ENCODE measurements at regions not wholly inside any gene's neighbourhood (a gene's known extent, or its start where the extent isn't known, plus 50 kb on each side); places are given as distances from the start of the nearest gene placed in this dataset.
"Not testable (repeated sequence)": the region's sequence is repeated elsewhere in the genome, so short reads cannot be mapped to it uniquely, and the experiment has no call there.

DNA sequence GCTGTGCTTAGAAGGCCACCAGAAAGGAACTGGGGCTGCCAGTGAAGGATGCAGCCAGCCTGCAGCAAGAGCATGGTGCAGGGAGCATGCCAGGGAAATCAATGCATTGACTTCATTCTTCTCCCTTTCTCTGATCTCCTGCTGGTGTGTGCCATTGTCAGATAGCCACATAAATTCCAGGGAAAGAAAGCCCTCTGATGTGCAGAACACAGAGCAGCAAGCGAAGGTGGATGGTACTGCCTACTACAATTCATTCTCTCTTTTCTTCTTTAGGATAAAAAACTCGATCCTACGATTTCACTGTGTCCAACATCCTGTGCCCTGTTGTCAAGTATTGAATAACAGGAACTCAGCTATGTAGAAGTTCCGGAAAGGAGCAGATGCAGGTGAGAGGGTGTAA lies 446.7 kb upstream of the TMEM132C start:
- intact Hi-C loops (cut with DNase I) = no loop called here
- DNase-seq = no peak

DNA sequence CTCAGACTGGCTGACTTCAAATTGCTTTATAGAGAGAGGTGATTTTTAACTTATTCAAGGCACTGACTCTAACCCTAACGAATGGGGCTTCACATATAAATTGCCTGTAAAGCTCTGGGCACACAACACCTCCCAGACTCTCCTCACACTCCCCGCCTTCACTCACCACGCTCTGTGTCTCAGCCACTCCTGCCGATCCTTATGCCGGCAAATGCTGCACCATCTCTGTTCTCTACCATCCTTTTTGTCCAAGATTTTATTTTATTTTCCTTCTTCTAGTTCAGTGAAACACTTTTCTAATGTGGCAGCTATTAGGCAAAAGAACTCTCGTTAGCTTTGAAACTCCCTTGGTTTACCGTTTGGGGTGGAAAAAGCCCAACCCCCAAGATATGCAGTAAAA lies 446.1 kb upstream of the TMEM132C start:
- intact Hi-C loops (cut with DNase I) = no loop called here
- DNase-seq = peak in 8 of 10 donors; percentile 23 to 87 (median 52)

DNA sequence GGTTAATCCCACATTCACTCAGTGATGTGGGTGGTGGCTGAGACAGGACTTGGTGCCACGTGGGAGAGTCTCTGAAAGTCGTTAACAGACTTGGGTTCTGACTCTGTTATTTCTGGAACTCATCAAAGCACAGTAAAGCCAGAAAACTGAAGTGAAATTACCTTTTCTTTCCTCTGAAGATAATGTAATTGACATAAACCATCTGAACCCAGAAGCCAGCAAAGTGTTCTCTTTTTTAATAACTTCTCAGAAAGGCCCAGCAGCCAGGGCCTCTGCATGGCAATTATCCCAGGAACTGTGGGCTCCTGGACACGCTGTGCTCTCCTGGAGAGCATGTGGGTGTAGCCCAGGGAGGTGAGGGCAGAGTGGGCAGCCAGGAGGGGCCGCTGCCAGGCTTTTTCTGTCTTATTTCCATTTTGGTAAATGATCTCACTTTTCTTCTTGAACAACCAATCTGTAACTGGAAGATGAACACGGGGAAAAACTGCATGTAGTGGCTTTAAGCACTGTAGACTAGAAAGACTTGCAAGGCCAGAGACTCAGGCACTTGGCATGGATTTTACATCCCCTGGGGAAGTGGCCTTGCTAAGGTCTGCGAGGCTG lies 444.1 kb upstream of the TMEM132C start:
- peak in 8 of 10 donors; percentile 34 to 92 (median 66) for DNase-seq
- intact Hi-C loops (cut with DNase I) = no loop called here

DNA sequence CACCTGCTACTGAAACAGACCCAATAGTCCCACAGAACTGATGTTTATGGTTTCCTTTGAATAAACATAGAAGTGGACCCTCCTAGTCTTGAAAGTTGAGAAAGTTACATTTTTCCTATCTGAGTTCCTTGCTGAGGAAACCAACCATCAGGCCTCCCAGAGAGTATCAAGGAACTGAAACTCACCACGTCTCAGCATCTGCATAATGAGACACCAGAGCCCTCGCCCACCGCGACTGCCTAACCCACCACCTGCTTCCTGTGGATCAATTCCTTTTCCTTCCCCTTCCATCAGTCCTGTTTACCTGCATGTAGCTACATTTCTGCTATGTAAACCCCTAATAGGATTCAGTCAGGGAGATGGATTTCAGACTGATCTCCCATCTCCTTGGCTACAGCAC lies 443.2 kb upstream of the TMEM132C start:
- DNase-seq = no peak
- intact Hi-C loops (cut with DNase I) = no loop called here

DNA sequence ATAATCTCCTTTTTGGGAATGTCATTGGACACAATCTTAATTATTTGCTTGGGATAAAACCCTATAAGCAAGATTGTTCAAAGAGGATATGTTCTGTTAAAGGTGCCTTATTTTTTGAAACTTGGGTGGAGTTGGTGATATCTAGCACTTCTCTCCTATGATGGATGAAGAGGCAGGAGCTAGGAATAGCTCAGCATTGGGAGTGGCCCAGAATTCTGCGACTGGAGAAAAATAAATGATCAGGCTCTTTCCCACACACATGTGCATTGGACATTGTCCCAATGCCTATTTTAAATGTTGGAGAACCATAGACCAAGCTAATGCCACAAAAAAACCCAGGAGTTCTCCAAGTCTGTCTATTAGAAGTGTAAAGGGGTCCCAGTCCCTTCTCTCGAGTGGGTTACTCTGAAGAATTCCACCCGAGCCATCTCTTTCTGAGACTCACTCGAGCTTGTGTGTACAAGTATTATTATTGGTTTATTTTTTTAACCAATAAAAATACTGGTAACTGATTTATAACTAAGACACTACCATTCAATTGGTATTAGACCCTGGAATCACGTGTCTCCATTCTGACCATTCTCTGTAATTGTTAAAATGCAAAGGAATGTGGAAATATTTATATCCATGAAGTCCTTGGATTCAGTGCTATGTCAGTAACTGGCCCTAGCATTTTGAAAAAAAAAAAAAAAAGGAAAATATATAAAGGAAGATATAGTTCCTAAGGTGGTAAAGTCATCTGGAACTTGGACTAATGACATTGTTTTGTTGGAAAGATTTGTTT lies 437.5 kb upstream of the TMEM132C start:
- no peak for DNase-seq
- intact Hi-C loops (cut with DNase I) = no loop called here

DNA sequence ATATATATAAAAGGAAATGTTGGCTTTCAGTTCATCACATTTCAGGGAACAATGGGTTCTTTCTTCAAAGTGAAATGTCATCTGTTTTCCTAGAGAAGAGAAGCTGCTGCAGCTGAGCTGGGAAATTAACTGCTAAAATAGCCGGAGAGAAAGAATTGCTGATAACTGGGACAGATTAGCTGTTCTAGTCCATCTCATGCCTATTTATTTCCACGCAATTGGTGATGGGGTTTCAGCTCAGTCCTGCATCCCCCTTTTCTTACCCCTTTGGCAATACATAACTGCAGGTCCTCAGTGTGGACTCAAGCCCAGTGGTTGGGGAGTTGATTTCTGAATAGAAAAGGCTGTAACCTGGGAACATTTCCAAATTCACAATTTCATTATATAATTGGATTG lies 436.9 kb upstream of the TMEM132C start:
- no peak for DNase-seq
- intact Hi-C loops (cut with DNase I) = no loop called here

DNA sequence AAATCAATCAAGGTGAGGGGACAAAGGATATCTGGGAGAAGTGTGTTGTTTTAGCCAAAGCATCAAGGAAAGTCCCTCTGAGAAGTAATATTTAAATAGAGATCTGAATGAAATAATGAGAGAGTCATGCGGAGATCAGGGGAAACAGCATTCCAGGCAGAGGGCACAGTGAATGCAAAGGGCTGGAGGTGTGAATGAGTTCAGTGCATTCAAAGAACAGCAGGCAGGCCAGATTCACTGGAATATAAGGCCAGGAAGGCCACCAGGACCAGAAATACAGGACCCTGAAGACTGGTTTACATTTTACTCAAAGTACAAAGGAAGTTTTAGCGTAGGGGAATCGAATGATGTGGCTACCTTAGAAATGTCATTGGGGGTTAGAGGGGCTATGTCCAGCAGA lies 436.2 kb upstream of the TMEM132C start:
- intact Hi-C loops (cut with DNase I) = no loop called here
- no peak for DNase-seq

DNA sequence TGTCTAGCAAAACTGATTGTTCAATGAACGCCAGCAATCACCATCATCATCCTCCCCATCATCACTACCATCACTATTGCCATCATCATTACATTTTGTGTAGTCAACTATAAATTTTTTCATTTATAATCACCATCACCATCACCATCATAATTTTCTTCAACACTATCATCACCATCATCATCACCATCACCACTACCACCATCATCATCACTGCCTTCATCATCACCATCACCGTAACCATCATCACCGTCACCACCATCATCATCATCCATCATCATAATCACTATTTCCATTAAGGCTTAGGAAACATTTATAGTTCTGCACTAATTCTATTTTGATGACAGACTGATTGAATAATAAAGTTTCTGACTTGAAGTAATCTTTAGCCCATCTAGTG lies 434.8 kb upstream of the TMEM132C start:
- DNase-seq = no peak
- intact Hi-C loops (cut with DNase I) = no loop called here

DNA sequence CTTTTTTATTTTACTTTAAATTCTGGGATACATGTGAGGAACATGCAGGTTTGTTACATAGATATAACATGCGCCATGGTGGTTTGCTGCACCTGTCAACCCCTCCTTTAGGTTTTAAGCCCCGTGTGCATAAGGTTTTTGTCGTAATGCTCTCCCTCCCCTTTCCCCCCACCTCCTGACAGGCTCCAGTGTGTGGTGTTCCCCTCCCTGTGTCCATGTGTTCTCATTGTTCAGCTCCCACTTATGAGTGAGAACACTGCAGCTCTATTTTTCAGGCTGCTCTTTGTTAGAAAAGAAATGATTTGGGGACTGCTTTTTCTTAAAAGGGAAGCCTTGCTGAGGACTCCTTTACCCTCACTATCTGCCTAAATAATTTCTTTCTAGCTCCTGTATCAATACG lies 430.2 kb upstream of the TMEM132C start:
- intact Hi-C loops (cut with DNase I) = not testable (repeated sequence)
- peak in 1 of 10 donors; percentile 28 for DNase-seq

DNA sequence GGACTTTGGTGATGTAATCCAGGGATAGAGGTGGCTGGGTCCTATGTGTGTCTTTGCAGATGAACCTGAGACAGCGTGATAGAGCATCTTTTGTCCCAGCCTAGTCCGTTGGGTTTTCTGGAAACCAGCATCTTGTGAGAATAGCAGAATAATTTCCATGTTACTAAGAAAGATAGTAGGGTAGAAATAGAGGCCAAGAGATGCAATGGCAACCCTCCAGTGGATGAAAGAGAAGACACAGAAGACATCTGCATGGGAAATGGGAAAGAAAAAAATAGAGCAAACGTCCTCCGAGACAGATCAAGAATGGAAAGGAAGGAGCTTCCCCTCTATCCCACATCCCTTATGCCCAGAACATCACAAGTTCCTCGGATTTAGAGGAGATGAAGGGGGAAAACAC lies 409.3 kb upstream of the TMEM132C start:
- intact Hi-C loops (cut with DNase I) = no loop called here
- no peak for DNase-seq

DNA sequence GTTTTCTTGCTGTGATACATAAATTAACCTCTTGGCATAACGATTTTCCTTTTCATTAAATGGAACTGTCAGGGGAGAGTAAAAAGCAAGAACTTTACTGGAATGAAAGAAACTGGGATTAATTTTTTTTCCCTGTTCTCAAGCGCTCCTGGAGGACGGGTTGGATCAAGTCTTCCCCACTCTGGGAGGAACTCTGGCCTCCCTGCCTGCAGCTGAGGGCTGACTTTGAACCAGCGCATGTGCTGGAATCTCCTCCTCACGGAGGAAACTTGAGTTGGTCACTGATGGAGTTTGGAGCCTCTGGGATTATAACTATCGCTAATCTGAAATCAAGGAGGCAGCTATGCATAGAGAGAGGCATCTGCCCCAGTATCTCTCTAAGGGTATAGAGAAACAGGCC lies 406.4 kb upstream of the TMEM132C start:
- intact Hi-C loops (cut with DNase I) = no loop called here
- DNase-seq = no peak

DNA sequence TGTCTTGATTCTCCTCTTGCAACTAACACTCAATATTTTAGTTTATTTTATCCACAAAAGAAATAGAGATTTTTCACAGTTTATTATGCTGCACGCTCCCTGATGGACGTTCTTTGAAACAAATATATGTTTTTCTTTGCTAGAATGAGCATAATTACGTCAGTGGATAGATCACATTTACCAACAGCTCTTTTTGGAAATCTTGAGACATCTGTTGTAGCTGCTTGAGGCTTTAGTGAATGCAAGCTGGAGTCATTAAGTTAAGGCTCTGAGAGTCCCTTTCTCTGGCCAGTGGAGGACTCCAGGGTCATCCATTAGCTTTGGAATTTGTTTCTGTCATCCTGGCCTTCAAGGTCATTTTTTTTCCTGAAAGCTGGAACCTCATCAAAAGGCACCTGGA lies 405.6 kb upstream of the TMEM132C start:
- DNase-seq = no peak
- intact Hi-C loops (cut with DNase I) = no loop called here

DNA sequence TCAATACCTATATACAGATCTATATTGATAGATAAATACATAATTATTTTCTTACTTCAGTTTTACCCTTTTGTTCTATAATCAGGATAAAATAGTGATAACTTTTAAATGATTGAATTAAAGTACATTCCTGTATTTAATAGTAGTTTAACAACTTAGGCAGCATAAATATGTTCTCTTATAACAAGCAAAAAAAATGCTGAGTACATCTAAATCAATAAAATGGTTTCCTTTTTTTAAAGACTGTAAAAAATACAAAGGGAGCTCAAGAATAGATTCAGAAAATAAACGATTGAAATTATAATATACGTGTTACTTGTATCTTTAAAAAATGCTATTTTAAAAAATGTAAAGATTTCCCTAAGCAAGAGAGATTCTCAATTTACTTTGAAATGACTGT lies 393.7 kb upstream of the TMEM132C start:
- DNase-seq = no peak
- intact Hi-C loops (cut with DNase I) = no loop called here

DNA sequence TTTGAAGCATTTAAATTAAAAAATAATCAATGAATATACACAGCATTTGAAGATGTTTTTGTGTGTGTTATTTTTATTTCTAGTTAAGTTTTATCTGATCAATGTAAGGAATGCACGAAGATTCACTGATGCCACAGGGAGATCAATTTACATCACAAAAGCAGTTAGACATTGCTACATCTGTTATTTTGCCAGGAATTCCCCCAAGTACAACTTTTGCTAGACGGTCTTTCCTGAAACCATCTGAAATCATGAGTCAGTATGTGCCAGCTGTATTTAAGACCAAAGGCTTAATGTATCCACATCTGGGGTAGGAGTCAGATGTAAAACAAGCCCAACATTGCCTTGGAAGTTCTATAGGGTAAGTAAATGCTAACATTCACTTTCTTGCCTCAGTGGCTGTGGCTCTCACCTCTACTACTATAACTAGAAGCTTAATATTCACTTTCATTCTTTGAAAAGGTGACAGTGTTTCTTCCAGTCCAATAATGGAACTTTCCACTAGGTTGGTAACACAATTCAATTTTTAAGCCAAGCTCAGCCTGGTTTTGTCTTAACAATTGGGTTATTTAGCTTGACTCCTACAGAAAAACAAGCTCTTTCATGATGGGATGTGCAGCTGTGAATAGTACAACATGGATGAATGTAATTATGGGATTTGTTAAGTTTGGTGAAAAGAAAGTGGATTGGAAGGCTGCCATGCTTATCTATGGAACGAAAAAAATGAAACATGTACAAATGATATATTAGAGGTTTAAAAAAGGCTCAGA lies 385.4 kb upstream of the TMEM132C start:
- no peak for DNase-seq
- intact Hi-C loops (cut with DNase I) = no loop called here

DNA sequence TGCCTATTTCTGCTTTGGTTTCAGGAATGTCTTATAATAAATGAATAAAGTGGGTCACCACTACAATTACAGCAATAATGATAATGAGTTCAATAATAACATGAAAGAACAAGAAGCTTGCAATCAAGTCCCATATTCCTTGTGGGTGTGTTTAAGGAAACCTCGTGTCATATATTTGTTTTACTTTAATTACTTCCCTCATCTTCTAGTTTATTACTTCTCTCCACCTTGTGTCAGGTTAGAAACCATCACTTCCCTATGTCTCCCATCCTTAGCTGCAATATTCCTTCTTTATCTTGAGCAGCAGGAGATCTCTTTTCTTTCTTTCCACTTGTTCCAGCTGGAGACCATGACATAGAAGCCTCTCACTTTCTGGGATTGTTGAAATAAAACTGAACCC lies 384.0 kb upstream of the TMEM132C start:
- DNase-seq = no peak
- intact Hi-C loops (cut with DNase I) = no loop called here

DNA sequence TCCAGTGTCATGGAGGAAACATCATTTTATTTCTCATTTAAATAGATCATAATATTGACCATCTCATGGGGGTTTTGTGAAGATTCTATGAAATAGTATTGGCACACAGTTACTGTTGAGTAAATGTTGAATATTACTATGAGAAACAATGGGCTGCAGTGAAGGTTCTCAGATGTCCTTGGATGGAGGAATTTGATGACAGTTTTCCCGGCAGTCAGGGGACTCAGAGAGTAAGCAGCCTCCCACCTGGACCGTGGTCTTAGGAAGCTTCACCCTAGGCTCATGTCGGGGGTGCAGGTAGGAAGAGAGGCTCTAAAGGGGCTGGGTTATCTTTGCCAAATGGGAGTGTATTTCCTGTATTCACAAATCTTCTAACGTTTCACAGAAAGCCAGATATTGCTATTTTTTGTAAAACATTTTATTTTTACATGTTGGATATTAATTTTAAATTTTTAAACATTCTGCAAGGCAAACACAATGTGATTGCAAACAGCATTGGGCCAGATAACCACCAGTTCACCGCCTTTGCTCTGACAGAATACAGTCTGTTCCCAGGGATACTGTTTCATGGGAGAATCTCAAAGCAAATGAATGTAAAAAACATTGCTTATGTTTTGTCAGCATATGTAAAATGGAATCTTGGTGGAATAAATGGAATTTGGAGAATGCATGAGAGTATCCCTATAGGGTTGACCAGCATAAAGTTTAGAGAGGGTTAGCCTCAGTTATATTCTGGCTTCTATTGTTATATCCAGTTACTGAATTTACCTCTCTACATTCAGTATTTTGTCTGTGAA lies 380.8 kb upstream of the TMEM132C start:
- intact Hi-C loops (cut with DNase I) = no loop called here
- DNase-seq = no peak

DNA sequence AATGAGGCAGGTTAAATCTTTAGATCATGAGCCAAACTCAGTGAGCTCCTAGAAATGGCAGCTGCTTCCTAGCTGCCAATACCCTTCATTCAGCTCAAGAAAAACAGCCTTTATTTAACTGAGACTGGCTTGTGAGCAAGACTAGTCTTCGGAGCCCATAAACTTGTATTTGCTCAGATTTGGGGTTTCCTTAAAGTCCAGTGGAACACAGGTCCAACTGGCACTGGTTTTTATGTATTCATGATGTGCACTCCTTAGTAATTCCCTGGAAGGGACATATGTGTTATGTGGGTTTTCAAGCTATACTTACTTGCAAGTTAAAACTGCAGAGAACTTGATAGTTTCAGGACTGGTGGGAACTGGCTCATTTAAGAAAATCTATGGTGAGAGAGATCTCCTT lies 380.1 kb upstream of the TMEM132C start:
- intact Hi-C loops (cut with DNase I) = no loop called here
- no peak for DNase-seq

DNA sequence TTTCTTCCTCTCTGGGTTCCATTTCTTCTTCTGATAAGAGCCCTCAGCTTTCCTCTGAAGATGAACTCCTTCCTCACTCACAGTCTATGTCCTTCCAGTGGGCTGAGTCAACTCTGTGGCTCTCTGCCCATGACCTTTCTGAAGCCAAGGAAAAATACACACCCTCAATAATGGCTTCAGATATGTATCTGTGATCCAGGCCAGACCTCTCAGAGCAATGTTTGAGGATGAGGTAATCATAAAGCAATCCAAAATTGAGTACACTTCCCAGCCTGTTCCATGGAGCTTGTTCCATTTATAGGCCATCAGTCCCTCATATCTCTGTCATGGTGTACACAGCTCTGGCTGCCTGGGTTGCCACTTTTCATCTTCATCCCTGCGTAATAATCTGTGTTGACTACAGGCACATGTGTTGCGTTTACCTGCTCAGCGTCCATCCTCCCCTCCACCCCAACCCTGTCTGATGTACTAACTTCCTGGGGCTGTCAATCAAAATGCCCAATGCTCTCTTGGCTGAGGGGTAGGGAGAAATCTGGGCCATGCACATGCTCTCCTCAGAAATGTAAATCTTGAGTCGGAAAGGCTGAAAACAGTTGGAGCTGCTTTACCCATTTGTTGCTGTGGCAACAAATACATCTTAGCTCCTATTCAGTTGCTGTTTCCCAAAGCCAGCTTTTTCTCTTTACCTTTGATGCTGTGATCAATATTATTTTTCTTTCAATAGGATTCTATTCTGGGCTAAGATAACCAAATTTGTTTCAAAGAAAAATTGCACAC lies 377.8 kb upstream of the TMEM132C start:
- intact Hi-C loops (cut with DNase I) = no loop called here
- DNase-seq = no peak

DNA sequence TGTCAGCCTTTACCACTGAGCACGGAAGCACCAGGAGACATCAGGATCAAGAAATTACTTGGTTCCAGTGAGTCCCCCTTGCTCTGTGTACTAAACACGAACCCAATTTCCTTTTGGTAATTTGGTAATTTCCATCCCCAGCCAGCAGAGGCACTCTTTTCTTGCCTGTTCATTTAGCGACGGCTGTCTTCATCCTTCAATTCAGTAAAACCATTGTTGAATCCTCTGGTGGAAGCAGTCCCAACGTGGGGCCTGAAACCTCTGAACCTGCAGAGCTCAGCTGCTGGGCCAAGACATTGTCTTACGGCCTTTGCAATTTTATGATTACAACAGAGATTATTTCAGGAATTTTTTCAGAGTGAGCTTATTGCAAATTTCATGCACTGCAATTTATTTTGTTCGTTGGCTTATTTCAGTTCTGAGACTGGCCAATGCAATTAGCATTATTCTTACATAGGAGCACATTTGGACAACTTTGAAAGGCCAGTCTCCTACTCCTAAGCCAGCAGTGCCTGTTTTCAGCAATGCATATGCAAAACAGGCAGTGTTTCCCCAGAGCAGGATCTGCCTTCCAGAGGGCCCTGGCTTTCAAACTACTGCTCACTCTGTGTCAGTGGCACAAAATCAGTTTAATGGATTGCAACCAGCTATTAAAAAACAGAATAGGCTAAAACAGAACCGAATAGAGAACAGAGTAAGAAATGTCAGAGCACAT lies 372.9 kb upstream of the TMEM132C start:
- intact Hi-C loops (cut with DNase I) = no loop called here
- peak in 2 of 10 donors; percentile 23 to 62 for DNase-seq

DNA sequence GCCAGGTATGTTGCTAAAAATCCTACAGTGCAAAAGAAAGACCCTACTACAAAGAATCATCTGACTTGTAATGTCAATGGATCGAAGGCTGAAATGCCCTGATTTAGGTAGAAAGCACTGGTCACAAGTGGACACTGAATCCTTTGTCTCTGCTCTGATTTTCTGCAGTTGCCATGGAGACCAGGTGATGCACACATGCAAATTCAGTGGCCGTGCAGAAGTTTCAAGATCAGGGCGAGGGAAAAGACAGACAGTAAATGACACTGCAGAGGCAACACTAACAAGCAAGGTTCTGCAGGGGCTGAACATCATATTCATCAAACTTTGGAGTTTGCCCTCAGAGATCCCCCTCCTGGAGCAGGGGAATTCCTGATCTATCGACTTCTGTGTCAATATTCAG lies 370.3 kb upstream of the TMEM132C start:
- DNase-seq = no peak
- intact Hi-C loops (cut with DNase I) = no loop called here
